Fibroblast of gingiva (primary cell): ENCODE measurements at regions not wholly inside any gene's neighbourhood (a gene's known extent, or its start where the extent isn't known, plus 50 kb on each side); places are given as distances from the start of the nearest gene placed in this dataset.
"Not testable (repeated sequence)": the region's sequence is repeated elsewhere in the genome, so short reads cannot be mapped to it uniquely, and the experiment has no call there.

ENCODE experiments used
- DNase-seq: peaks from one replicate; pipeline ENCODE4 v3.0.0-alpha.2; 2011; ENCODE audit warnings: low read depth

DNA sequence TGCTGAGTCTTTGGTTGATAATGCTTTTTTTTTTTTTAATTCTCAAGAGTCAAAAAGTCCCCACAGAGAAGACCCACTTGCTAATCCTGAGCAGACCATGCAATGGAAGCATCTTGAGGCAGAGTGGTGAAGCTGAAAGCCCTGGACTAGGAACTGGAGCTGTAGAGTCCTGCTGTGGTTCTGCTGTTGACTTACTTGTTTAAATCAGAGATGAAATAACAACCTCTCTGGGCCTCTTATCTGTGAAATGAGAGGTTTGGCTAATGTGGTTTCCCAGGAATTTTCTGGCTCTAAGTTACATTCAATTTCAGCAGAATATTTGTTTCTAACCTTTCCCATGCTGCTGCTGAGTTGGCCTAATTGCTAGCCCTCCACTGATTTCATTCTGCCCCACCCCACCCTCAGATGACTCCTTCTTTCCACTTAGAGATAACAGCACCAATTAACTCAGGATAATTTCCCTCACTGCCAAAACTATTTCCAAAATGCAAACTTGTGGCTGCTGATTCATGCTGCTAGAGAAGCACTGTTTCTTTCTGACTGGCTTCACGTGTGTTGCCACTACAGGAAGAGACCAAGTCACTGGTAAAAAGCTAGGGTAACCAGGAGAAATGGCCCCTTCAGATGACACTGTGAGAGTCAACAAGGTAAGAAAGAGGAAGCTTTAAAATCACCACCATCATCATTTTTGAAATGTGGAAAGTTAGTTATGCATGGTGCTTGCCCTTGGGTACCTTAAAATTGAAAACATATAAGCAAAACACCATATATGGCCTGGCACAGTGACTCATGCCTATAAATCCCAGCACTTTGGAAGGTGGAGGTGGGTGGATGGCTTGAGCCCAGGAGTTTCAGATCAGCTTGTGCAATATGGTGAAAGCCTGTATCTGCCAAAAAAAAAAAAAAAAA, 326.4 kb downstream of the DCHS2 start:
- peak; percentile 65 for DNase-seq

DNA sequence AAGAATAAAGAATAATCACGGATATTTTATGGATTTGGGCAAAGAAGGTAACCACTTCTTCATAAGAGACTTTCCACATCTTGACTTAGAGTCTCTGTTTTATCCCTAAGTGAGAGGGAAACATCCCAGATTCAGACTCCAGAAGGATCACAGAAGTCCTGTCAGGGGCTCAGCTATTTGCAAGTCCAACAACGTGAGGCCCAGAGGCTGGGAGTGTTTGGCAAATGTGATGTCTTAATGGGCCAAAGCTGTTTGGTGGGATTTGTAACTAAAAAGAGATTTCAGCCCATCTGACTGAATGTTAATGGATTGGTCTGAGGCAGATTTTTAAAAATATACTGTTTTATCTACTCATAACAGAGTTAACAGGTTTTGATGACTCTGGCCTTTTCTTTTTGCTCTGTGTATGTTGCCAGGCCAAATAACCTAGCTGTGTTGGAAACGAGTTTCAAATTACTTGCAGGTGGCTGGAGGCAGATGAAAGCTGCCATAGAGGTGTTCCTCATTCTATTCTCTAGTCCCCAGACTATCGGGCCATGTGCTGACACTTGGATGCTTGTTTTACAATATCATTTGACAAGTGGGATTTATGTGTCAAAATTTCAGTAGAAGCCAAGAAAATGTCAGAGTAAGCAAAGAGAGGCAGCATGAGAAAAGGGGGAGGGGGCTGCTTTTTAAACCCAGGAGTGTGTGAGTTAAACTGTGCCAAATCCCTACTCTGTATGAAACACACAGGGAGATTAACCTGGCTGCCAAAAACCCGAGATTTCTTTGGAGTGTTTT, 330.9 kb downstream of the DCHS2 start:
- DNase-seq, result no peak

DNA sequence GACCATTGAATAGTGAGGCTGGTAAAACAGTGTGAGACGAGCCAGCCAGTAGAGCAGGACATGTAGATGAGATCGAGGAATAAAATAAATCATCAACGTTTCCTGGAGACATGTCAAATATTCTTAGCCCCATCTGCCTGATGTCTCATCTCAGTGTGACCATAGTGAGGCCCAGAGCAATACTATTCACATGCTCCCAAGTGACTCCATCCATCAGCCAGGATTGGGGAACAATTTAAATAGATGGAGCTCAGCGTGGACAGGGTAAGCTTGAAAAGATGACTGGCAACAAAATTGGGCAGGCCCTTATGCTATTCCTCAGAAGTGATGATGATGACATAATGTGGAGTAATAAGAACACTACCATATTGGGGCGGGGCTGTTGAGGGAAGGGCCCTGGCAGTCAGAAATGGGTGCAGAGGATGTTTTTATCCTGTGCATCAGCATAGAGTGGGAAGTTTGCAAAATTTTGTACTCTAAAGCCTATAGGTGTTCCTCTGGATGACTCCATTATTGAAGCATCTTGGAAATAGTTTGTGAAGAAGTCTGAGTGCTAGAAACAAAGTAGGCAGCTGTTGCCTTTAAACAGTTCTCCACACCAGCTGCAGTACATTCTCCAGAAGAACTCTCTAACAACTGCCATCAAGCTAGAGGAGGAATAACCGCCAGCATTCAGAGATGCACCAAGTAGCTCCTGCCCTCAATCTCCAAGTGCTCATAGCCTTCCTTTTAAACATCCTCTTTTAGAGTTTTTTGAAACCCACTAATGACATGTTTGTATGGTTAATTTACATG, 333.0 kb downstream of the DCHS2 start:
- DNase-seq, result no peak

DNA sequence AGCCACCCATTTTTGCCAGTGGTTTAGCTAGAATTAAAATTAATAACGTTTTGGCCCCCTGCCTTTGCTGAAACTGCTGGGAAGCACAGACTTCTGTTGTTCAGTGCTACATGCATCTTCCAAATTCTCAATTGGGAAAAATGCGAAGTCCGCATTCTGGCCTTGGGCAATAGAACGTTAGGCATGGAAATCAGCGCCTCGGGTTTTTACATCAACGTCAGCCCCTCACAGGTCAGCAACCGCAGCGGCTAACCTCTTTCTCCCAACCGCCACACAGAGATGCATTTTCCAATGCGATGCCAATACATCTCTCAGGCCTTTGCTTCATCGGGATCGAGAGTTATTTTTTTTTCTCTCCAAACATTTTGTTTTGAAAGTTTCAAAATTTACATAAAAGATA, 339.1 kb downstream of the DCHS2 start:
- no peak for DNase-seq

DNA sequence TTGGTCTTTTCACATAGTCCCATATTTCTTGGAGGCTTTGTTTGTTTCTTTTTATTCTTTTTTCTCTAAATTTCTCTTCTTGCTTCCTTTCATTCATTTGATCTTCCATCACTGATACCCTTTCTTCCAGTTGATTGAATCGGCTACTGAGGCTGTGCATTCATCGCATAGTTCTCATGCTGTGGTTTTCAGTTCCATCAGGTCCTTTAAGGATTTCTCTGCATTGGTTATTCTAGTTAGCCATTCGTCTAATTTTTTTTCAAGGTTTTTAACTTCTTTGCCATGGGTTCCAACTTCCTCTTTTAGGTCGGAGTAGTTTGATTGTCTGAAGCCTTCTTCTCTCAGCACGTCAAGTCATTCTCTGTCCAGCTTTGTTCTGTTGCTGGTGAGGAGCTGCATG, 342.4 kb downstream of the DCHS2 start:
- not testable (repeated sequence) for DNase-seq

DNA sequence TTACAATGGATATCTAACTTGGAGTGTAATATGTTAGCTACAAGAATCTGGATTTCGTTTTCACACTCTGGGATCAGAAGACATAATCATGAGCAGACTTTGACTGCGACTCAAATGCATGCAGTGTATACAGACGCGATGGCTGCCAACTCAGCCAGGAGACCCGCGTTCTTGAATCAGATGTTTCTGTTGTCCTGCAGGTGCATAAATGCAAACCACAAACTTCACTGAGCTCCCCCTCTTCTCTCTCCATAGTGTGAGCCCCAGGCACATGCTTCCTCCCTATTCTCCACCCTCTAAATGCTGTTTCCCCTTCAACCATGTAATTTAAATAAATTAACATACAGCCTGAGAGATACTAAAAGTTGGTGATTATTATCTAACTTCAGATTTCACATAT, 347.9 kb downstream of the DCHS2 start:
- DNase-seq, result no peak

DNA sequence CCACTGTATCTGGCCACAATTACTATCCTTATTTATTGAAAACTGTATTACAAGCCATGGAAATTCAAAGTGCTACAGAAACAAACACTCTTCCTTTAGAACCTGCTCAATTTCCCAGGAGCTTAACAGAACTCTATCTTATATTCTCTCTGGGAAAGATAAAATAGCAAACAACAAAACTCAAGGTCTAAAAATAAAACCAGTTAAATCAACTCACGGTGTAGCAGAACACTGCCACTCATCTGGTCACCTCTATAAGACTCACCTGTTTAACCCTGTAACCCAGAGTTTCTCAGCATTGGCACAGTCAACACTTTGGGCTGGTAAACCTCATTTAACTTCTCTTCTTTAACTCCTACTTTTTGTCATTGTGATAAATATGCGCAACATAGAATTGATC, 348.9 kb downstream of the DCHS2 start:
- no peak for DNase-seq

DNA sequence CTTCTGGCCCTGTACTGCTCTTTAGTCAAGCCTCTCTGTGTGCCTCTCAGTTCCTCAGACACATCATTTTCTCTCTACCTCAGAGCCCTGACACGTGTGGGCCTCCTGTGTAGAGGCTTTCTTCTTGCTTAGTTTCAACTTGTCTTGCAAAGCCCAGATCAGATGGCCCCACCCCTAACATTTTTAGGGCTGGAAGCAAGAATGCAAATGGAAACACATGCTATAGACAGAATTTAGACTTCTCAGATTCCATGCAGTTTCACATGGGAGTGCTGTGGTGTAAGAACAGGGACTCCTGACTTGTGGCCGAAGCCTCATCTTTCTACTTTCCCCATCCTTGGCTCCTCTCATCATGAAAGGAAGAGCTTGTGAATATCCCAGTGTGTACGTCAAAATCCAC, 350.7 kb downstream of the DCHS2 start:
- no peak for DNase-seq

DNA sequence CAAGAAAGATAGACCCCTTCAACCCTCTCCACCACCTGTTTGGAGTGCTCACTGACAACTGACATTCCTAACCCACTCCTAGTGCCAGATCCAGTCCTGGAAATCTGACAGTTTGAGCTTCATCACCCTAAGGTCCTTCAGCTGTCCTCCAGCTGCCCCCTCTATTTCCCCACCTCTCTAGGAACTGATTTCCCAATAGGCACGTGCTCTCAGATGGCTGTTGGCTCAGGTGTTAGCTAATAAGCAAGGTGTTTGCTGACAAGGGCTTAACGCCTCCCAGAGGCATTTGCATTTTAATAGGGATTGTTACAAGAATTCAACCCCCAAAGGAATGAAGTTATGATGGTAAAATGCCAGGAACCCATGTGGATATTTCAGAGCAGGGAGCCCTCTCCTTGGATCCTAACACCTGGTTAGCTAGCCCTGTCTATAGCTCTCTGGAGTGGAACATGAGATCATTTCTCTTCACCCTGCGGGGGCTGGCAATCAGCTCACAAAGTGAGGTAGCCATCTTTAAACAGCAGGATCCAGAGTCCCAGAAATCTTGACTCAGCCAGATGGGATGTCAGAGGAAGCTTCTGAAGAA, 348.5 kb upstream of the SFRP2 start:
- DNase-seq, result no peak

DNA sequence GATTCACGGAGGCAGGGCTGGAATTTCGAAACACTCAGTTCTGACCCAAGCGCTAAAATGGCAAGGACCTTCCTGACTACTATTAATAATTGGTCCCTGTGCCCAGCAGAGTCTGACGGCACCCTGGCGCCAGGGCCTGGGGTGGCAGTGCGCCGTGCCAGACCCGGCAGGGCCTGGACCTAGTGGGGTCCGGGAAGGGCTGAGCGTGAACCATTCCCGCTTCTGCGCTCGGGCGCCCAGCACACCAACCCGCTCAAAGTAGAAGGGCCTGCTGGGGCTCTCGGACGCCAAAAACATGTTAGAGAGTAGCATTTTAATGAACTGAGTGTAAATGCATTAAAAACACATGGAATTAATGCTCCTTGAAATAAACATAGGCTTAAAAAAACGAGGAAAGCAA, 346.7 kb upstream of the SFRP2 start:
- no peak for DNase-seq

DNA sequence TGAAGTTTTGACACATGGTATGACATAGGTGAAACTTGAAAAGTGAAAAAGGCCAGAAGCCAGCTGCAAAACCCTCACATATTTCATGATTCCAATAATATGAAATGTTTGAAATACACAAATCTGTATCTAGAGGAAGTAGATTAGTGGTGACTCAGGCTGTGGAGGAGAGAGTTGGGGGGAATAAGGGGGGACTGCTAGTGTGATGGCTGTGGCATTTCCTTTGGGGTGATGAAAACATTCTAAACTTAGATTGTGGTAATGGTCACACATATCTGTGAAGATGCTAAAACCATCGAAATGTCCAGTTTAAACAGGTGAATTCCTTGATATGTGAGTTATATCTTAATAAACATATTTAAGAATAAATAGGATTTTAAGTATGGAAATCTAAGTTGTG, 343.5 kb upstream of the SFRP2 start:
- DNase-seq, result no peak

DNA sequence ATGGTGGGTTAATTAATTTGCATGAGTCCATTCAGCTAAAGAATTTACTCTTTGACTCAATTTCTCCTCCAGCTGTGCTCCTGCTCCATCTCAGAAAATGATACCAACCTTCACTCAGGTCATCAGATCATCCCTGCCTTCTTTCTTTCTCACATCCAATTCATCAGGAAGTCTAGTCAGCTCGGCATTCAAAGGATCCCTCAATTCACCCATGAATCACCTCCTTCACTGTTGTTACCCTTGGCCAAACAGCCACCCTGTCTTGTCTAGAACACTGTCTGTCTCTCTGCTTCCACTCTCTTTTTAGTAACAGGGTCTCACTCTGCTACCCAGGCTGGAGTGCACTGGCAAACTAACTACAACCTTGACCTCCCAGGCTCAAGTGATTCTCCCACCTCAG, 337.4 kb upstream of the SFRP2 start:
- no peak for DNase-seq

DNA sequence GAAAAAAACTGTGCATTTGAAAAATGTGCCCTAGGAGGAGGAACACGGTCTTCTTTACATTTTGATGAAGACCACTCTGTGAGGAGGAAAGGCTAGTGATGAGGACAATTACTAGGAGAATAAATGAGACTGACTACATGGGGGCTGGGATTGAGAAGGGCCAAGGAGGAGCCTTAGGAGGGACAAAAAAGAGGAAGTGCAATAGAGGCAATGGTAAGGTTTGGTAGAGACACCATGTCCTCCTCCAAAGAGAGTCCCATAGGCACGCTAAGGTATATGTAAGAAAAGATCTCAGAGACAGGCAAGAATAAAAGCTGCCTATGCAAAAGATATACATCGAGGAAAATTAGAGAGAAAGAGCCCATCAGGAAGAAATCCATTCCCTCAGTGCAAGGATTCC, 336.5 kb upstream of the SFRP2 start:
- no peak for DNase-seq

DNA sequence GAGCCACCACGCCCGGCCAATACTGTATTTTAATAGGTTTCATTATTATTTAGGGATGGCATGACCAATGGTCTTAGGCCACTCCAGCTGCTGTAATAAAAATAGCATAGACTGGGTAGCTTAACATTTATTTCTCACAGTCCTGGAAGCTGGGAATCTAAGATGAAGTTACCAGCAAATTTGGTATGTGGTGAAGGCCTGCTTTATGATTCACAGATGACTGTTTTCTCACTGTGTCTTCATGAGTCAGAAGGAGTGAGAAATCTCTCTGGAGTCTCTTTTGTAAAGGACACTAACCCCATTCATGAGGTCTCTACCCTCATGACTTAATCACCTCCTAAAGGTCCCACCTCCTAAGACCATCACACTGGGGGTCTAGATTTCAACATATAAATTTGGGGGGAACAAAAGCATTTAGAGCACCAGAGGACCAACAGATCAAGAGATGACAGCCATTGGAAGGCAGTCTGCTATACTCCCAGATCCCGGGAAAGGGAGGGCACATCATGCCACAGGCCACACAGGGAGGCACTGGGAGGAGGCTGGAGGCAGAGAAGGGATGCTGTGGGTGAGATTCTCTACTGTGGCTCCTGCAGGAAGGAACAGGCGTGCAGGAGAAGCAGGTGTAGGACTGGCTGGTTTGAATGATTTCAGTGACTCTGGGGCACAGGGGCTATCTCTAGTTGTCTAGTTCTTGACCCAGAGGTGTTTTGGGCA, 335.8 kb upstream of the SFRP2 start:
- peak; percentile 58 for DNase-seq

DNA sequence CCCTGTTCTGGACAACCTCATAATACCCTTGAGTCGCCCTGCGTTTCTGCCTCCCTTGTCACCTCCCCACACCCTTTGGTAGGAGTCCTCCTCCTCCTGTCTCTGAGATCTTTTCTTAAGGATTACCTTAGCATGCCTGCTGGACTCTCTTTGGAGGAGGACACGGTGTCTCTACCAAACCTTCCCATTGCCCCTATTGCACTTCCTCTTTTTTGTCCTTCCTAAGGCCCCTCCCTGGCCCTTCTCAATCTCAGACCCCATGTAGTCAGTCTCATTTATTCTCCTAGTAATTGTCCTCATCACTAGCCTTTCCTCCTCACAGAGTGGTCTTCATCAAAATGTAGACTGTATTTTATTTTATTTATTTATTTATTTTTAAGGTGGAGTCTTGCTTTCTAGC, 335.0 kb upstream of the SFRP2 start:
- no peak for DNase-seq

DNA sequence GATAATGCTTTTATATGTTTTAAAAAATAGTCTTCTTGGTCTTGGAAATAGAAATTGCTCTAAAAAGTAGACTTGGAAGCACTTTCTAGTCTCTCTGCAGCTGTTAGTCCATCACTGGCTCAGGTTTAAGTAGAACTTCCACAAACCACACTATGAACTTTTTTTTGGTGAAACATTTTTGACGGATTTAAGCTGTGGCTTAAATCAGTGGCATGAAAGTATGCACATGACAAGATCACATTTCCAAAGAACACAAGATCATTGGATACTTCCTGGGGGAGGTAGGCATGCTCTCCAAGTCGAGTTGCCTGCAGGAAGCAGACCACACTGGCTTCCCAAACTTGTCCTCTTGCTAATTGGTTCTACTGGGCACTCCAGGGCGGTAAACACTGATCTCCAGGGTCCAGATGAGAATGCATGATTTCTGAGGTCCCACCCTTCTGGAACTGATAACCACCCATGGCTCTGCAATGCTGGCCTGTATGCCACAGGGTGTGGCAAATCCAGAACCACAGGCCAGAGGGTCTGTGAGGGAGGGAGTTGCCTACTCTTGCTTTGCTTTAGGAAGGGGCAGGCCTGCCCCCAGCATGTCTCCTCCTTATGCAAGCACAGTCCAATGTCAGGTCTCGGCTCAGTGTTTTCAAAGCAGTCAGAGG, 331.9 kb upstream of the SFRP2 start:
- no peak for DNase-seq

DNA sequence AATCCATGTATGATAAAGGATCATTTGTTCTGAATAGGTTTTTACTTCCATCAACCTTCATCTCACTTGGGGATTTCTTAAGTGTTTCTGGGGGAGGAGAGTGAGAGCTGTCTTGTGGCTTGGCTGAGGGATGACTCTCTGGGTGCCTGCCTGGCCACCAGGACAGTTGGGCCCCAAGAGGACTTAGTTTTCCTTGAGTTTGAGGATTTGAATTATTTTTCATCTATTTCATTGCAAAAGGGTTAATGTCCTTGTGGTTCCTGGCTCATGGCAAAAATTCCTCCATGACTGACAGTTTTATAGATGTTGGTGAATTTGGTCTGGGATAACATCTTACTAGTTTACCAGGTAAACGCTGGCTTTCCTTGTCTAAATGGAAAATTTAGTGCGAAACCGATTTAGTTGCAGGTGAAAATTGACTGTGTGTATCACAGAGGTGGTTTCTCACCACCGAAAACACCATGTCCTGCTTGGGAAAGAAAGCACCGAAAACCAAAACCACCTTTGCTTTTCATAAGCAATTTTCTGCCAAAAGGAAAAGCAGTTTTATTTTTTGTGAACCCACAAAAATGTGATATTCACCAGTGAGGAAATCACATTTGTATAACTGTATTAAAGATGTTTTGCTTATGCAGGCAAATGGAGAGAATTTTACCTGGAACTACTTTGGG, 331.3 kb upstream of the SFRP2 start:
- DNase-seq, result no peak

DNA sequence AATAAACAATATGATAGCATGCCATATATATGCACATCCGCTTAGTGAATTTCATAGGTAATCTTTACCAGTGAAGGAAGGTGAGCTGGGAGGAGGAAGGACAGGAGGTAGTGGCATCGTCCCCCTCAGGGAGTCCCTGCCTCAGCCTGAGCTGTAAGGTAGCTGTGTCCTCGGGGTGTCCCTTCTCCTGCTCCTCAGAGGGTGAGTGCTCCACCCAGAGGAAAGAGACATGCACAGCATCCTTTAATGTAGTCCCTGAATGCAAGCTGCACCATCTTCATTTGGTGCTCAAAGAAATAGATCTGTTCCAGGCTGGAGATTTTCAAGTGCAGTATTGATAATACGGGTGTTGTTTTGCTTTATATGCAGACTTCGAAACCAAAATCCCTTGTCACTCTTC, 330.4 kb upstream of the SFRP2 start:
- peak; percentile 14 for DNase-seq

DNA sequence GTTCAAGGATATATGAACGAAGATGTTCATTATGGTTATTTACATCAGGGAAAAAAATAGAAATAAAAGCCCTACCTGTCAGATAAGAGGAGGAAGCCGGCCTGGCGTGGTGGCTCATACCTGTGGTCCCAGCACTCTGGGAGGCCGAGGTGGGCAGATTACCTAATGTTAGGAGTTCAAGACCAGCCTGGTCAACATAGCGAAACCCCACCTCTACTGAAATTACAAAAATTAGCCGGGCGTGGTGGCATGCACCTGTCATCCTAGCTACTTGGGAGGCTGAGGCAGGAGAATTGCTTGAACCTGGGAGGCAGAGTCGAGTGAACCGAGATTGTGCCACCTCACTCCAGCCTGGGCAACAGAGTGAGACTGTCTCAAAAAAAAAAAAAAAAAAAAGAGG, 328.8 kb upstream of the SFRP2 start:
- DNase-seq, result not testable (repeated sequence)

DNA sequence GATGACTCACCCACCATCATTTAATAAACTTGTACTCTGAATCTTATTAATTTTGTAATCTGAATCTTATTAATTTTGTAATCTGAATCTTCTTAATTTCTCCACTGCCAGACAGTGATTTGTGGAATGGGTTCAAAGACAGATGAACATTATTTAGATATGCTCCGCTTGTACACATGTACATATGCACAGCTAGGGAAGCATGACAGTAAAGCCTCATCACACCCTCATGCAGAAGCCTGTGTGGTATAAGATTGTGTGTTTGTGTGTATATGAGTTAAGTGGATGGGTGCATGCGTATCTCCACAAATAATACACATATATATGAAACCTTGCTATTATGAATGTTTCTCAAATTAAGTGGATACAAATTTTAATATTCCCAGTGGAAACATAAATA, 318.5 kb upstream of the SFRP2 start:
- DNase-seq, result no peak
